HCT116 (cell line): ENCODE measurements at regions not wholly inside any gene's neighbourhood (a gene's known extent, or its start where the extent isn't known, plus 50 kb on each side); places are given as distances from the start of the nearest gene placed in this dataset.

ENCODE experiments used
- ATAC-seq: fragments of 200-7000 bp; cut with Tn5 transposase; 2 replicates; pipeline ENCODE4 v1.9.1; 2020; ENCODE audit warnings: mild to moderate bottlenecking, moderate library complexity
- BruUV-seq: library from RNA; stranded (reverse); fragments of 400-500 nt; replicated peaks from 2 replicates; lab custom pipeline; 2021; lab: Mats Ljungman, UMichigan
- CTCF ChIA-PET: fragments of 300-600 bp; sonication (Branson Sonifier 250); formaldehyde crosslinking; loops from one replicate; lab custom pipeline; 2021; ENCODE audit warnings: antibody characterized with exemption; lab: Charles Lee
- POLR2A ChIA-PET: fragments of 300-600, 350-600 bp; sonication (Branson Sonifier 250); formaldehyde crosslinking; loops from one replicate; lab custom pipeline; 2021; ENCODE audit warnings: antibody characterized with exemption; lab: Charles Lee
- RAD21 ChIA-PET, 2 experiments: fragments of 300-600 bp; sonication (Branson Sonifier 250); formaldehyde crosslinking; loops; one replicate each; lab custom pipeline; 2023; ENCODE audit warnings: low total read pairs in 2 of 2; ENCODE audit not compliant: uncharacterized antibody in 2 of 2, unreplicated experiment in 2 of 2, low non-redundant PET in 1 of 2; lab: Charles Lee
- DNase-seq: peaks from one replicate; pipeline ENCODE4 v3.0.0-alpha.2; 2010; ENCODE audit warnings: low read depth, low spot score
- H2AFZ ChIP-seq: fragments of 200-600 bp; shearing (Covaris generic), sonication (generic); 2 replicates; pipeline ENCODE4 v1.6.1; 2017; ENCODE audit warnings: low read depth, mixed run types, mixed read lengths, antibody characterized with exemption, low read length; ENCODE audit not compliant: poor library complexity, severe bottlenecking
- H3K27ac ChIP-seq: 2 replicates; pipeline ENCODE4 v1.5.1; 2012; ENCODE audit warnings: low read depth, low read length
- H3K27me3 ChIP-seq: fragments of 200-600 bp; sonication (generic); 2 replicates; pipeline ENCODE4 v1.6.1; 2016; ENCODE audit warnings: mixed run types, low read length, mixed read lengths; ENCODE audit not compliant: insufficient read depth
- H3K36me3 ChIP-seq, 2 experiments: fragments of 200-500 bp in 1 of 2; fragments of 200-600 bp in 1 of 2; sonication (Bioruptor generic) in 1 of 2; sonication (generic) in 1 of 2; 2 replicates each; pipeline versions ENCODE4 v1.5.1 to v1.6.1; 2014 to 2016; ENCODE audit warnings: low read length in 2 of 2, inconsistent platforms in 1 of 2, mixed read lengths in 1 of 2, mixed run types in 1 of 2; ENCODE audit not compliant: insufficient read depth in 2 of 2, control insufficient read depth in 1 of 2
- H3K4me1 ChIP-seq, 2 experiments: fragments of 200-600 bp in 1 of 2; sonication (generic) in 1 of 2; 2 replicates each; pipeline versions ENCODE4 v1.5.1 to v1.6.1; 2012 to 2017; ENCODE audit warnings: low read length in 2 of 2, inconsistent platforms in 1 of 2, mild to moderate bottlenecking in 1 of 2, mixed read lengths in 1 of 2, mixed run types in 1 of 2, moderate library complexity in 1 of 2; ENCODE audit not compliant: insufficient read depth in 2 of 2, control insufficient read depth in 1 of 2
- H3K4me2 ChIP-seq: fragments of 200-600 bp; sonication (generic); 2 replicates; pipeline ENCODE4 v1.6.1; 2017; ENCODE audit warnings: mixed run types, low read length, mixed read lengths
- H3K4me3 ChIP-seq, 2 experiments: fragments of 200-600 bp in 1 of 2; sonication (generic) in 1 of 2; replicated peaks in 1 of 2; 2 replicates each; pipeline ENCODE4 v1.5.1; 2011 to 2016; ENCODE audit warnings: low read length in 2 of 2, control low read depth in 1 of 2, low read depth in 1 of 2, mild to moderate bottlenecking in 1 of 2, mixed read lengths in 1 of 2, mixed run types in 1 of 2
- H3K79me2 ChIP-seq: fragments of 200-600 bp; sonication (generic); 2 replicates; pipeline ENCODE4 v1.6.1; 2017; ENCODE audit warnings: mild to moderate bottlenecking, mixed run types, low read length, moderate library complexity, mixed read lengths; ENCODE audit not compliant: insufficient read depth
- H3K9ac ChIP-seq: fragments of 200-600 bp; sonication (generic); 2 replicates; pipeline ENCODE4 v1.6.1; 2016; ENCODE audit warnings: low read length, mixed read lengths
- H3K9me2 ChIP-seq: fragments of 200-600 bp; sonication (generic), shearing (Covaris generic); 2 replicates; pipeline ENCODE4 v1.6.1; 2017; ENCODE audit warnings: mixed run types, mild to moderate bottlenecking, moderate library complexity; ENCODE audit not compliant: insufficient read depth
- H3K9me3 ChIP-seq, 2 experiments: fragments of 200-500 bp in 1 of 2; fragments of 200-600 bp in 1 of 2; sonication (Bioruptor generic) in 1 of 2; sonication (generic) in 1 of 2; 2 replicates each; pipeline ENCODE4 v1.6.1; 2014 to 2017; ENCODE audit warnings: low read length in 2 of 2, mixed read lengths in 2 of 2, inconsistent platforms in 1 of 2, low read depth in 1 of 2, mild to moderate bottlenecking in 1 of 2, mixed run types in 1 of 2, moderate library complexity in 1 of 2; ENCODE audit not compliant: control insufficient read depth in 1 of 2, insufficient read depth in 1 of 2
- H4K20me1 ChIP-seq: fragments of 200-600 bp; sonication (generic), shearing (Covaris generic); 2 replicates; pipeline ENCODE4 v1.6.1; 2017; ENCODE audit warnings: mixed run types, mild to moderate bottlenecking, moderate library complexity; ENCODE audit not compliant: insufficient read depth
- ATF3 ChIP-seq: IDR thresholded peaks from 2 replicates; pipeline ENCODE4 v1.6.1; 2012
- CEBPB ChIP-seq: IDR thresholded peaks from 2 replicates; pipeline ENCODE4 v1.6.1; 2012; ENCODE audit warnings: low read depth
- CTCF ChIP-seq, 3 experiments: fragments of 200-600 bp in 1 of 3; sonication (generic) in 1 of 3; IDR thresholded peaks in 2 of 3; conservative IDR thresholded peaks in 1 of 3; 2 replicates each; pipeline ENCODE4 v1.5.1; 2012 to 2017; ENCODE audit warnings: low read depth in 2 of 3, low read length in 2 of 3, antibody characterized with exemption in 1 of 3, borderline replicate concordance in 1 of 3, control low read depth in 1 of 3, mild to moderate bottlenecking in 1 of 3, mixed read lengths in 1 of 3, mixed run types in 1 of 3, moderate library complexity in 1 of 3; ENCODE audit not compliant: insufficient read depth in 1 of 3
- ELF1 ChIP-seq: IDR thresholded peaks from 2 replicates; pipeline ENCODE4 v1.6.1; 2012; ENCODE audit warnings: low read depth, borderline replicate concordance
- EZH2 ChIP-seq: fragments of 200-600 bp; sonication (generic); IDR thresholded peaks from 2 replicates; pipeline ENCODE4 v1.6.1; 2017; ENCODE audit warnings: antibody characterized with exemption, mixed run types
- EZH2phosphoT487 ChIP-seq: fragments of 200-600 bp; IDR thresholded peaks from 2 replicates; pipeline ENCODE4 v1.6.1; 2018; ENCODE audit warnings: antibody characterized with exemption, borderline replicate concordance
- FOSL1 ChIP-seq: IDR thresholded peaks from 2 replicates; pipeline ENCODE4 v1.6.1; 2012; ENCODE audit warnings: low read depth
- JUND ChIP-seq: IDR thresholded peaks from 2 replicates; pipeline ENCODE4 v1.6.1; 2012
- MAX ChIP-seq: IDR thresholded peaks from 2 replicates; pipeline ENCODE4 v1.6.1; 2012
- POLR2AphosphoS5 ChIP-seq: IDR thresholded peaks from 2 replicates; pipeline ENCODE4 v1.6.1; 2011; ENCODE audit warnings: mild to moderate bottlenecking, low read depth, low read length, moderate library complexity
- SP1 ChIP-seq: IDR thresholded peaks from 2 replicates; pipeline ENCODE4 v1.6.1; 2012; ENCODE audit warnings: low read depth
- SRF ChIP-seq: IDR thresholded peaks from 2 replicates; pipeline ENCODE4 v1.6.1; 2012; ENCODE audit warnings: low read depth
- TCF7L2 ChIP-seq: IDR thresholded peaks from 2 replicates; pipeline ENCODE4 v1.7.0; 2011; ENCODE audit warnings: borderline replicate concordance, inconsistent platforms; ENCODE audit not compliant: insufficient read depth, insufficient read length; ENCODE audit errors: extremely low read depth
- ZBTB33 ChIP-seq: IDR thresholded peaks from 2 replicates; pipeline ENCODE4 v1.6.1; 2011; ENCODE audit warnings: mild to moderate bottlenecking, low read length, moderate library complexity; ENCODE audit not compliant: insufficient replicate concordance; ENCODE audit errors: extremely low read depth
- intact Hi-C: fragments of 100-400 bp; cut with micrococcal nuclease; formaldehyde crosslinking; loops from 2 replicates; pipeline ENCODE4 v1.10.0; 2022

GRCh38 chr2:20534913-20535801, 88.3 kb downstream of the RHOB start:
- Histone ChIP-seq H3K27me3 (no peaks in the 10 kb centered on the region), H4K20me1 (no peaks in the 10 kb centered on the region)
- TF ChIP-seq ZBTB33: no peak
- no peak for TF ChIP-seq ATF3
- no peak for TF ChIP-seq FOSL1
- no peak for TF ChIP-seq CEBPB
- TF ChIP-seq EZH2: no peak
- no peak for TF ChIP-seq SP1
- TF ChIP-seq POLR2AphosphoS5: no peak
- TF ChIP-seq ELF1: no peak
- no peak for TF ChIP-seq JUND
- TF ChIP-seq TCF7L2: no peak
- no peak for TF ChIP-seq SRF
- TF ChIP-seq CTCF (IDR thresholded peaks at IDR 0.05 in 2 of 3, conservative IDR thresholded peaks at IDR 0.05 in 1 of 3; ENCODE audit: borderline replicate concordance in 1 of 3, insufficient read depth in 1 of 3, low read depth in 2 of 3, low read length in 2 of 3): no peak
- no peak for TF ChIP-seq MAX
- no peak for TF ChIP-seq EZH2phosphoT487
- TF ChIP-seq, all 23 proteins: peak for 0
- Histone ChIP-seq H3K9me2 (no peaks in the 10 kb centered on the region), H3K36me3 (no peaks in the 10 kb centered on the region), H3K79me2 (no peaks in the 10 kb centered on the region), H3K4me3 (no peak overlapping the region), H3K4me1 (peaks cover 0 to 25% of the 10 kb centered on the region in 2 experiments; a peak in 2 of 4 replicates), H3K27ac (no peak overlapping the region), H3K9ac (no peak overlapping the region), H3K4me2 (no peak overlapping the region), H2AFZ (no peak overlapping the region), H3K9me3 (no peaks in the 10 kb centered on the region)
- no peak for DNase-seq
- no TSS peak for BruUV-seq
- intact Hi-C loops: no loop called here
- POLR2A ChIA-PET: no interaction called here
- CTCF ChIA-PET: no interaction called here
- RAD21 ChIA-PET: no interaction called here
- ATAC-seq: no peak
